HG03025 (cell line): ENCODE measurements at regions not wholly inside any gene's neighbourhood (a gene's known extent, or its start where the extent isn't known, plus 50 kb on each side); places are given as distances from the start of the nearest gene placed in this dataset.
"Not testable (repeated sequence)": the region's sequence is repeated elsewhere in the genome, so short reads cannot be mapped to it uniquely, and the experiment has no call there.

Experiments
- ATAC-seq: cut with Tn5 transposase; IDR thresholded peaks from one replicate; pipeline ENCODE4 v1.9.1; 2021; ENCODE audit warnings: mild to moderate bottlenecking, moderate library complexity; ENCODE audit not compliant: unreplicated experiment, low FRiP score

- ATAC-seq = no peak
These were observed 53.1 kb downstream of the GGTLC2 start for GRCh38 chr22:22697377-22698117.

- no peak for ATAC-seq
These were observed 53.9 kb downstream of the GGTLC2 start for GRCh38 chr22:22698263-22698750.

GRCh38 chr22:22700631-22701030, 56.2 kb downstream of the GGTLC2 start:
- no peak for ATAC-seq

GRCh38 chr22:22701557-22701956, 57.1 kb downstream of the GGTLC2 start:
- ATAC-seq = not testable (repeated sequence)

GRCh38 chr22:22702237-22703202, 58.1 kb downstream of the GGTLC2 start:
- no peak for ATAC-seq

GRCh38 chr22:22703203-22703570, 58.8 kb downstream of the GGTLC2 start:
- no peak for ATAC-seq

- no peak for ATAC-seq
These were observed 59.3 kb downstream of the GGTLC2 start for GRCh38 chr22:22703715-22704114.

GRCh38 chr22:22704156-22704946, 59.9 kb downstream of the GGTLC2 start:
- no peak for ATAC-seq

- ATAC-seq = no peak
These were observed 61.1 kb downstream of the GGTLC2 start for GRCh38 chr22:22705328-22706100.

- no peak for ATAC-seq
These were observed 62.0 kb downstream of the GGTLC2 start for GRCh38 chr22:22706253-22706915.

- ATAC-seq = no peak
These were observed 65.5 kb downstream of the GGTLC2 start for GRCh38 chr22:22709719-22710445.

- ATAC-seq = no peak
These were observed 66.5 kb downstream of the GGTLC2 start for GRCh38 chr22:22710719-22711531.

- ATAC-seq = no peak
These were observed 67.1 kb downstream of the GGTLC2 start for GRCh38 chr22:22711532-22711913.

GRCh38 chr22:22712092-22712658, 67.8 kb downstream of the GGTLC2 start:
- ATAC-seq = no peak

GRCh38 chr22:22712666-22713365, 68.4 kb downstream of the GGTLC2 start:
- no peak for ATAC-seq

GRCh38 chr22:22713416-22713815, 69.0 kb downstream of the GGTLC2 start:
- no peak for ATAC-seq
